OCI-LY1 (cell line): ENCODE measurements at regions not wholly inside any gene's neighbourhood (a gene's known extent, or its start where the extent isn't known, plus 50 kb on each side); places are given as distances from the start of the nearest gene placed in this dataset.

ENCODE experiments used
- CTCF ChIP-seq: fragments of 200-600 bp; sonication (generic), shearing (Covaris generic); IDR thresholded peaks from 2 replicates; pipeline ENCODE4 v1.5.1; 2017; ENCODE audit warnings: mild to moderate bottlenecking, antibody characterized with exemption, low read length, moderate library complexity, mixed read lengths
- EZH2 ChIP-seq: fragments of 200-600 bp; sonication (generic), shearing (Covaris generic); IDR thresholded peaks from 2 replicates; pipeline ENCODE4 v1.8.0; 2017; ENCODE audit warnings: borderline replicate concordance, mixed run types, mild to moderate bottlenecking, antibody characterized with exemption, low read length, moderate library complexity, mixed read lengths

DNA sequence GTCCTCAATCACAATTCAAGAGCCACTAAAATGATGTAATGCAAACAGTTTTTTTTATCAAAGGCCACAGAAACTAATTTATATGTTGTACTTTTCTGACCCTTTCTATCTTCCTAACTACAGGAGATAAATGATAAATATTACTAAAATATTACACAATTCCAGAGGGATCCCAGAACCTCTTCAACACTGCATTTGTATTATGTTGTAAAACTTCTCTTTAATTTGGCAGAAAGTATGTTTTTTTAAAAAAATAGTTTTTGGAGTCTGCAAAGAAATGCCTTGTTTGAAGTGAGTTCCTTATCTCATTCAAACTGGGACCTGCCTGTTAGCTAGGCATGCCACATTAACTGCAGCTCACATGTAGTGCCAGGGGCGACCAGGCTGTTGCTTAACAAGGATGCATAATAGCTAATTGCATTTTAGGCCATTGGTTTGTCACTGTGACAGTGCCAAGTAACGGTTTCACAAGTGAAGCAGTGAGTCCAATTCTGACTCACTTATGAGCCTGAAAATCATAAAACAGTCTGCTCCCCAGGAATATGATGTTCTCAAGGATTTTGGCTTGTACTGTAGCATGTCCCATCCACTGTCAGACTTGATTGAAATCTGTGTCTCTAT, 266.9 kb downstream of the KTN1 start:
- TF ChIP-seq CTCF (no peak), EZH2 (no peak)
